Natural killer cell (primary cell): ENCODE measurements at regions not wholly inside any gene's neighbourhood (a gene's known extent, or its start where the extent isn't known, plus 50 kb on each side); places are given as distances from the start of the nearest gene placed in this dataset.

Experiments used
- ATAC-seq, 3 donors: fragments of 150-1000 bp in 2 of 3; fragments of 200-7000 bp in 1 of 3; cut with Tn5 transposase; 1 replicate in 1 of 3; 2 replicates in 2 of 3; pipeline ENCODE4 v1.10.0; 2021; ENCODE audit warnings: mild to moderate bottlenecking in 2 of 3, moderate library complexity in 2 of 3
- DNase-seq, 2 donors: peaks; one replicate each; pipeline versions ENCODE4 v3.0.0 to v3.0.0-alpha.2; 2013 to 2021; ENCODE audit warnings: mixed read lengths in 1 of 2
- H3K27ac ChIP-seq: one replicate; pipeline ENCODE4 v1.5.1; 2013; ENCODE audit warnings: mild to moderate bottlenecking, low read length
- H3K27me3 ChIP-seq: one replicate; pipeline ENCODE4 v1.6.1; 2013; ENCODE audit warnings: low read length; ENCODE audit not compliant: control insufficient read depth, insufficient read depth
- H3K36me3 ChIP-seq: one replicate; pipeline ENCODE4 v1.6.1; 2013; ENCODE audit warnings: low read length; ENCODE audit not compliant: control insufficient read depth, insufficient read depth
- H3K4me1 ChIP-seq: one replicate; pipeline ENCODE4 v1.6.1; 2013; ENCODE audit warnings: low read length; ENCODE audit not compliant: control insufficient read depth, insufficient read depth
- H3K4me3 ChIP-seq: one replicate; pipeline ENCODE4 v1.5.1; 2013; ENCODE audit warnings: low read length
- H3K9me3 ChIP-seq: one replicate; pipeline ENCODE4 v1.6.1; 2013; ENCODE audit warnings: low read length; ENCODE audit not compliant: control insufficient read depth, insufficient read depth
- H3K27ac Mint-ChIP-seq, 2 donors: one replicate each; pipeline ENCODE4 v1.8.0; 2022; ENCODE audit warnings: mild to moderate bottlenecking in 2 of 2, mixed read lengths in 2 of 2, moderate library complexity in 1 of 2
- H3K27me3 Mint-ChIP-seq, 2 donors: one replicate each; pipeline ENCODE4 v1.8.0; 2022; ENCODE audit warnings: low read depth in 2 of 2, mixed read lengths in 2 of 2
- H3K36me3 Mint-ChIP-seq: one replicate; pipeline ENCODE4 v1.8.0; 2022; ENCODE audit warnings: mixed read lengths
- H3K4me1 Mint-ChIP-seq, 2 donors: one replicate each; pipeline ENCODE4 v1.8.0; 2022; ENCODE audit warnings: mixed read lengths in 2 of 2
- H3K4me3 Mint-ChIP-seq: one replicate; pipeline ENCODE4 v1.8.0; 2022; ENCODE audit warnings: mild to moderate bottlenecking, moderate library complexity, mixed read lengths
- H3K9me3 Mint-ChIP-seq, 2 donors: one replicate each; pipeline ENCODE4 v1.8.0; 2022; ENCODE audit warnings: mixed read lengths in 2 of 2
- CTCF ChIP-seq: fragments of 200-600 bp; IDR thresholded peaks from one replicate; pipeline ENCODE4 v1.8.0; 2022; ENCODE audit warnings: antibody characterized with exemption
- WGBS: methylation state at CpG from one replicate; pipeline ENCODE4 v1.1.7; 2013; ENCODE audit warnings: missing lambda C conversion rate; ENCODE audit not compliant: insufficient coverage; 5-methylcytosine and 5-hydroxymethylcytosine counted together
- intact Hi-C: fragments of 100-400 bp; cut with micrococcal nuclease; formaldehyde crosslinking; loops from one replicate; pipeline ENCODE4 v1.14.2; 2022

- WGBS = 62% methylated on average over 2 of the region's 2 CpGs
- Mint-ChIP-seq H3K4me3 (no peak overlapping the region), H3K27ac (no peak overlapping the region)
Observed at GRCh38 chr6:8159966-8160365, 57.6 kb upstream of the EEF1E1 start.

DNA sequence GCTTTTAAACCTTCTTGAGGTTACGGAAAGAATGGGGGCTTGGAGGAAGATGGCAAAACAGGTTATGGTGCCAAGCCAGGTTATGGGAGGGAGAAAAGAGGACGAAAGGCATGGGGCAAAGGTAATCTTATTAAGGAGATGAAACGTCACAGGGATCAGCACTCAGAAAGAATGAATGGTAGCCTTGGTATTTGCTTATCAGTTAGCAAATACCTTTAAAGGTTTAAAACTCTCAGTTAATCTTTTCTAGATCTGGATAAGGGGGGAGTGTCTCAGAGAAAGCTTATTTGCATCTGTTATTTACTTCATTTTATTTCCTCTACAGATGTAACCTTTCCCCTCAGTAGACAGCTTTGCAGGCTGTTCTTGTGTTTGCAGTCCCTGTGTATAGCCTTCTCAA is 55.5 kb upstream of the EEF1E1 start:
- ATAC-seq (no peak), DNase-seq (no peak)
- WGBS = 90% methylated on average over 3 of the region's 3 CpGs
- Mint-ChIP-seq H3K4me1 (no peaks in the 10 kb centered on the region), H3K36me3 (no peaks in the 10 kb centered on the region), H3K27ac (no peak overlapping the region), H3K9me3 (peaks cover 0 to 2% of the 10 kb centered on the region in 2 donors), H3K27me3 (peaks cover 3 to 16% of the 10 kb centered on the region in 2 donors), H3K4me3 (no peak overlapping the region)
- no peak overlapping the region for H3K4me3 ChIP-seq
- no peaks in the 10 kb centered on the region for H3K4me1 ChIP-seq
- H3K9me3 ChIP-seq = no peaks in the 10 kb centered on the region
- H3K27ac ChIP-seq = no peak overlapping the region
- H3K36me3 ChIP-seq = no peaks in the 10 kb centered on the region
- TF ChIP-seq CTCF = no peak
- intact Hi-C loops = no loop called here
- no peaks in the 10 kb centered on the region for H3K27me3 ChIP-seq

More at GRCh38 chr6:8159966-8160365, 57.6 kb upstream of the EEF1E1 start:
- Histone ChIP-seq H3K36me3 (no peaks in the 10 kb centered on the region), H3K4me3 (no peak overlapping the region), H3K4me1 (no peaks in the 10 kb centered on the region), H3K27me3 (no peaks in the 10 kb centered on the region), H3K9me3 (no peaks in the 10 kb centered on the region), H3K27ac (no peak overlapping the region)
- Mint-ChIP-seq H3K4me1 (no peaks in the 10 kb centered on the region), H3K36me3 (no peaks in the 10 kb centered on the region), H3K9me3 (no peaks in the 10 kb centered on the region), H3K27me3 (peaks cover 0 to 16% of the 10 kb centered on the region in 2 donors)
- intact Hi-C loops = no loop called here
- ATAC-seq (no peak), DNase-seq (no peak)
- TF ChIP-seq CTCF = no peak

DNA sequence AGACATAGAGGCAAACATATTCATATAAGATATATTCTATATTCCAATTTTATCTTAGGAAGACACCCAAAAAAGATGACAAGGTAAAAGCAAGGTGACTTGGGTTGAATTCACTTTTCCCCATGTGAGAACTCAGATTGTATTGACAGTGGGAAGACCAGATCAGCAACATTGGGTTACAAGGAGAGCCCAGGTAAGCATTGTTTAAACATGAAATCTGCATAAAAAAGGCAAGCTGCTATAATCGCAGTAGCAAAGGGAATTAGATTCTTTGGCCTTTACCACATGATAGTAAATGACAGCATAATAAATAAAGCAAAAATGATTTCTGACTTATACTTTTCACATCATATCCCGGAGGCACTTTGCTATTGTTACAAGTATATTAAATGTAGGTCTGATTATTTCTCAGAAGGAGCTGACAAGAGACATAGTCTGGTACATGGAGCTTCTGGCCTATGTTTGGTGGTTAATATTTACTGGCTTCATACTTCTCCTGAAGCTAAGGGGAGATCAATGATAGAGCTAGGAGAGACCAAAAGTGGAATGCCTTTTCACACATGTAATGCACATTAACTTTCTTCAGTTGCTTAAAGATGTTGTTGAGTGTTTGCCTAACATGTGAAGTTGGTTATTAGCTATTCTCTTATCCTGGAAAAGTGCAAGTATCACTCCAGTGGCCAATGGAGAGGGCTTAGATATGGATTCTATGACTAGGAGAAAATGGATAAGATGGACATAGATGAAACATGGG is 53.1 kb upstream of the EEF1E1 start:
- no peak for ATAC-seq
- no peak for TF ChIP-seq CTCF
- Mint-ChIP-seq H3K4me1 (no peaks in the 10 kb centered on the region), H3K27me3 (peaks cover 3 to 16% of the 10 kb centered on the region in 2 donors), H3K27ac (no peak overlapping the region), H3K4me3 (no peak overlapping the region), H3K36me3 (no peaks in the 10 kb centered on the region), H3K9me3 (peaks cover 0 to 2% of the 10 kb centered on the region in 2 donors)
- Histone ChIP-seq H3K9me3 (no peaks in the 10 kb centered on the region), H3K27ac (no peak overlapping the region), H3K27me3 (no peaks in the 10 kb centered on the region), H3K4me1 (no peaks in the 10 kb centered on the region), H3K4me3 (no peak overlapping the region), H3K36me3 (no peaks in the 10 kb centered on the region)
- intact Hi-C loops = no loop called here
- 67% methylated on average over 1 of the region's 2 CpGs for WGBS
- no peak for DNase-seq
